Sigmoid colon (tissue), 4 donors: ENCODE measurements at regions not wholly inside any gene's neighbourhood (a gene's known extent, or its start where the extent isn't known, plus 50 kb on each side); places are given as distances from the start of the nearest gene placed in this dataset.

ENCODE experiments used
- CTCF ChIP-seq, 4 experiments: fragments of 450-650 bp in 3 of 4; fragments of 200-600 bp in 1 of 4; IDR thresholded peaks; one replicate each; pipeline ENCODE4 v1.5.1; 2016 to 2019; ENCODE audit warnings: antibody characterized with exemption in 4 of 4, mild to moderate bottlenecking in 3 of 4, moderate library complexity in 2 of 4
- EP300 ChIP-seq, 4 donors: sonication (generic); formaldehyde crosslinking; IDR thresholded peaks; one replicate each; pipeline ENCODE4 v1.6.1; 2017; ENCODE audit warnings: antibody characterized with exemption in 4 of 4
- POLR2A ChIP-seq, 2 donors: fragments of 450-650 bp; IDR thresholded peaks; one replicate each; pipeline ENCODE4 v1.6.1; 2016; ENCODE audit warnings: antibody characterized with exemption in 2 of 2, mild to moderate bottlenecking in 2 of 2, moderate library complexity in 2 of 2
- POLR2AphosphoS5 ChIP-seq, 4 donors: sonication (generic); formaldehyde crosslinking; IDR thresholded peaks; one replicate each; pipeline ENCODE4 v1.6.1; 2017; ENCODE audit warnings: antibody characterized with exemption in 4 of 4

- TF ChIP-seq CTCF (IDR thresholded peaks at IDR 0.05) (no peak), POLR2AphosphoS5 (IDR thresholded peaks at IDR 0.05) (no peak), POLR2A (IDR thresholded peaks at IDR 0.05) (no peak), EP300 (IDR thresholded peaks at IDR 0.05) (no peak)
These were observed 95.1 kb upstream of the GRIA3 start for GRCh38 chrX:123088930-123089329.
